ENCODE measurements at regions not wholly inside any gene's neighbourhood (a gene's known extent, or its start where the extent isn't known, plus 50 kb on each side); places are given as distances from the start of the nearest gene placed in this dataset.

DNA sequence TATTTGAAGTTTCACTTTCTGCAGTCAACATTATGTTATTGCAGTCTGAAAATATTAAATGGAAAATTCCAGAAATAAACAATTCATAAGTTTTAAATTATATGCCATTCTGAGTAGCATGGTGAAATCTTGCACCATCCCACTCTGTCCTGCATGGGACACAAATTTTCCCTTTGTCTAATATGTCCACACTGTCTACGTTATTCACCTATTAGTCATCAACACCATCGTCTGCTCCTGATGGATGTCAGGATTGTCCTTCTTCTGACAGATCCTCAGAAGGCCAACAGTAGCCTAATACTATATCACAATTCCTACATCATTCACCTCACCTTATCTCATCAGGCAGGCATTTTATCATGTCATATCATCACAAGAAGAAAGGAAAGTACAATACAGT is 163.1 kb downstream of the TXNL1 start:
- H3K27me3 ChIP-seq (ENCODE audit: insufficient read depth, insufficient read length), result no peaks in the 10 kb centered on the region
- DNase-seq (ENCODE audit: low read depth, low spot score), result no peak

DNA sequence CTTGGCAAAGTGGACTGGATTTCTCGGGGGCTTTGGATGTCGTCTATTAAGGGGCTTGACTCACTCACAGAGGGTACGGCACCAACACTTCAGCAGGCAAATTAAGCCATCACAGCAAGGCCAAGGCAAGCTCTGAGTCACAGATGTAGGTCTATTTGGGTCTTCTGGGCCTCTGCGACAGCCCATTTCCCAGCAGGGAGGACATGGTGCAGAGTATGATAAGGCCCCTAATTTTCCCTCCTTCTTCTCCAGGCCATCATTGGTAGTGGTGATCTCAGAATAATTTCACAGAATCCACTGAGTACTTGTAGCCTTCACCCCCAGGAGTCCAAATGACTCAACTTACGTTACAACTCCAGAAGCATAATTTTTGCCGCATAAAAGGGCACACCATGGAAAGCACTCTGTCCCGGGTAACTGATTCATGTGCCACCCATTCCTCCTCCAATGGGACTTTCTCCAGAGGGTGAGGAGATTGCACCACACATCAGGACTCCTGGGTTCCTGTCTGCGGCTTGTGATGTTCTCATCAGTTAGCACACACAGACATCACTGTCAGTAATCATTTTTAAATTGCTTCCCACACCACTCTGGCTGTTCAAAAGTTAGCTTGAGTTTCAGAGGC is 164.9 kb downstream of the TXNL1 start:
- H3K9me3 ChIP-seq (ENCODE audit: insufficient read depth, low read length), result no peaks in the 10 kb centered on the region
- no peaks in the 10 kb centered on the region for H3K4me1 ChIP-seq (ENCODE audit: insufficient read depth, insufficient read length)
- no peaks in the 10 kb centered on the region for H3K36me3 ChIP-seq (ENCODE audit: insufficient read depth, insufficient read length, low read length)
- H3K9ac ChIP-seq (ENCODE audit: insufficient read length, low read depth), result no peak overlapping the region
- DNase-seq (ENCODE audit: low read depth, low spot score), result no peak
- no peaks in the 10 kb centered on the region for H3K27me3 ChIP-seq (ENCODE audit: insufficient read depth, insufficient read length)
- no peak overlapping the region for H3K4me3 ChIP-seq (ENCODE audit: insufficient read length, low read depth)
- TF ChIP-seq YY1 (IDR thresholded peaks at IDR 0.05; ENCODE audit: insufficient read depth, insufficient read length) (no peak), ZNF274 (IDR thresholded peaks at IDR 0.05; ENCODE audit: low read depth, low read length) (no peak), SUZ12 (IDR thresholded peaks at IDR 0.05; ENCODE audit: extremely low read depth, insufficient read depth, insufficient read length) (no peak)

More for the DNA sequence above, 163.1 kb downstream of the TXNL1 start:
- H3K4me1 ChIP-seq (ENCODE audit: insufficient read depth, insufficient read length), result no peaks in the 10 kb centered on the region
- H3K9me3 ChIP-seq (ENCODE audit: insufficient read depth, low read length), result no peaks in the 10 kb centered on the region
- TF ChIP-seq SUZ12 (IDR thresholded peaks at IDR 0.05; ENCODE audit: extremely low read depth, insufficient read depth, insufficient read length) (no peak), ZNF274 (IDR thresholded peaks at IDR 0.05; ENCODE audit: low read depth, low read length) (no peak), YY1 (IDR thresholded peaks at IDR 0.05; ENCODE audit: insufficient read depth, insufficient read length) (no peak)
- H3K4me3 ChIP-seq (ENCODE audit: insufficient read length, low read depth), result no peak overlapping the region
- H3K36me3 ChIP-seq (ENCODE audit: insufficient read depth, insufficient read length, low read length), result no peaks in the 10 kb centered on the region
- no peak overlapping the region for H3K9ac ChIP-seq (ENCODE audit: insufficient read length, low read depth)

- Histone ChIP-seq H3K9ac (ENCODE audit: insufficient read length, low read depth) (no peak overlapping the region), H3K27me3 (ENCODE audit: insufficient read depth, insufficient read length) (no peaks in the 10 kb centered on the region), H3K36me3 (ENCODE audit: insufficient read depth, insufficient read length, low read length) (no peaks in the 10 kb centered on the region), H3K9me3 (ENCODE audit: insufficient read depth, low read length) (peaks cover 9% of the 10 kb centered on the region; the same call in 1 of the 2 replicates), H3K4me1 (ENCODE audit: insufficient read depth, insufficient read length) (no peaks in the 10 kb centered on the region), H3K4me3 (ENCODE audit: insufficient read length, low read depth) (no peak overlapping the region)
- TF ChIP-seq YY1 (IDR thresholded peaks at IDR 0.05; ENCODE audit: insufficient read depth, insufficient read length) (no peak), SUZ12 (IDR thresholded peaks at IDR 0.05; ENCODE audit: extremely low read depth, insufficient read depth, insufficient read length) (no peak), ZNF274 (IDR thresholded peaks at IDR 0.05; ENCODE audit: low read depth, low read length) (no peak)
- no peak for DNase-seq (ENCODE audit: low read depth, low spot score)
These were observed 167.7 kb downstream of the TXNL1 start for GRCh38 chr18:56470406-56471351.

GRCh38 chr18:56469582-56469981 is 168.8 kb downstream of the TXNL1 start:
- DNase-seq (ENCODE audit: low read depth, low spot score), result no peak
- no peak for TF ChIP-seq SUZ12 (IDR thresholded peaks at IDR 0.05; ENCODE audit: extremely low read depth, insufficient read depth, insufficient read length)
- TF ChIP-seq YY1 (IDR thresholded peaks at IDR 0.05; ENCODE audit: insufficient read depth, insufficient read length), result no peak
- no peak for TF ChIP-seq ZNF274 (IDR thresholded peaks at IDR 0.05; ENCODE audit: low read depth, low read length)
- Histone ChIP-seq H3K9me3 (ENCODE audit: insufficient read depth, low read length) (peaks cover 20% of the 10 kb centered on the region; the same call in 1 of the 2 replicates), H3K4me3 (ENCODE audit: insufficient read length, low read depth) (no peak overlapping the region), H3K27me3 (ENCODE audit: insufficient read depth, insufficient read length) (no peaks in the 10 kb centered on the region), H3K9ac (ENCODE audit: insufficient read length, low read depth) (no peak overlapping the region), H3K36me3 (ENCODE audit: insufficient read depth, insufficient read length, low read length) (no peaks in the 10 kb centered on the region), H3K4me1 (ENCODE audit: insufficient read depth, insufficient read length) (no peaks in the 10 kb centered on the region)

DNA sequence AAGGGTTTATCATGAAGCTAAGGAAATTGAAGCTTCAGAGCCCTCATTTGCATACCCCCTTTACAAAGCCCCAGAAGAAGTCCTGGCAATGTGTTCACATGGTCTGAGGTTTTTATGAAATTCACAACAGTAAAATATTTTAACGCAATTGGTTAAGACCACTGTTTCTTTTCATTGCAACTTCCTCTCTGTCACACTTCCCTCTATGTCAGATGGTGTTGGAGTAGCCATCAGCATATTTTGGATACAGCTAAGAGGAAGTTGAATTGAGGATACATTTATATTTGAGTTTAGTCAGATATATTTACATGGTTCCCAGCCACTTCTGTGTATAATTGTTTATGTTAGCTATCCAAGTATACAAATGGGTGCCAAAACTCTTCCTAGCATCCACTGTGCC is 170.0 kb downstream of the TXNL1 start:
- Histone ChIP-seq H3K27me3 (ENCODE audit: insufficient read depth, insufficient read length) (no peaks in the 10 kb centered on the region), H3K4me3 (ENCODE audit: insufficient read length, low read depth) (no peak overlapping the region), H3K36me3 (ENCODE audit: insufficient read depth, insufficient read length, low read length) (no peaks in the 10 kb centered on the region), H3K9ac (ENCODE audit: insufficient read length, low read depth) (no peak overlapping the region), H3K9me3 (ENCODE audit: insufficient read depth, low read length) (peaks cover 25% of the 10 kb centered on the region; the same call in 1 of the 2 replicates), H3K4me1 (ENCODE audit: insufficient read depth, insufficient read length) (no peaks in the 10 kb centered on the region)
- no peak for DNase-seq (ENCODE audit: low read depth, low spot score)
- TF ChIP-seq SUZ12 (IDR thresholded peaks at IDR 0.05; ENCODE audit: extremely low read depth, insufficient read depth, insufficient read length) (no peak), YY1 (IDR thresholded peaks at IDR 0.05; ENCODE audit: insufficient read depth, insufficient read length) (no peak)

- Histone ChIP-seq H3K4me1 (ENCODE audit: insufficient read depth, insufficient read length) (no peaks in the 10 kb centered on the region), H3K9ac (ENCODE audit: insufficient read length, low read depth) (no peak overlapping the region), H3K27me3 (ENCODE audit: insufficient read depth, insufficient read length) (no peaks in the 10 kb centered on the region), H3K9me3 (ENCODE audit: insufficient read depth, low read length) (peaks cover 23% of the 10 kb centered on the region; the same call in 1 of the 2 replicates), H3K36me3 (ENCODE audit: insufficient read depth, insufficient read length, low read length) (no peaks in the 10 kb centered on the region), H3K4me3 (ENCODE audit: insufficient read length, low read depth) (no peak overlapping the region)
- DNase-seq (ENCODE audit: low read depth, low spot score), result no peak
- TF ChIP-seq ZNF274 (IDR thresholded peaks at IDR 0.05; ENCODE audit: low read depth, low read length) (no peak), SUZ12 (IDR thresholded peaks at IDR 0.05; ENCODE audit: extremely low read depth, insufficient read depth, insufficient read length) (no peak), YY1 (IDR thresholded peaks at IDR 0.05; ENCODE audit: insufficient read depth, insufficient read length) (no peak)
These were observed 176.1 kb downstream of the TXNL1 start for GRCh38 chr18:56462276-56462675.

DNA sequence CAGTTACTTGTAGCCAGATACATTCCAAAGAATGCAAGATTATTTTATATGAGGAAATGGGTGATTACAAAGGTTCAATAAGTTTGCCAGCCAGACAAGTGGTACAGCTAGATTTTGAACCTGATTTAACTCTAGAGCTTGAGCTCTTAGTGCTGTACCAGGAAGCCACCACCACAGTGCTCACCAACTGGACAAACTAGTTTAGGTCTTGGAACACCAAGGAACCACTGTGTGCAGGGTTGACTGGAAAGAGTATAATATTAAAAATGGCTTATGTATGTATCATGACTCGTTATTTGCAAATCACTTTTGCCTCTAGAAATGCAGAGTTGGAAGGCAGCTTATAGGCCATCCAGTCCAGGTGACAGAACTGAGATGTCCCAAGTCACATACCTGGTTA is 177.2 kb downstream of the TXNL1 start:
- no peaks in the 10 kb centered on the region for H3K27me3 ChIP-seq (ENCODE audit: insufficient read depth, insufficient read length)
- TF ChIP-seq YY1 (IDR thresholded peaks at IDR 0.05; ENCODE audit: insufficient read depth, insufficient read length) (no peak), ZNF274 (IDR thresholded peaks at IDR 0.05; ENCODE audit: low read depth, low read length) (no peak), SUZ12 (IDR thresholded peaks at IDR 0.05; ENCODE audit: extremely low read depth, insufficient read depth, insufficient read length) (no peak)
- no peak for DNase-seq (ENCODE audit: low read depth, low spot score)
- peaks cover 20% of the 10 kb centered on the region; the same call in 1 of the 2 replicates for H3K9me3 ChIP-seq (ENCODE audit: insufficient read depth, low read length)
- no peak overlapping the region for H3K4me3 ChIP-seq (ENCODE audit: insufficient read length, low read depth)
- H3K9ac ChIP-seq (ENCODE audit: insufficient read length, low read depth), result no peak overlapping the region
- H3K36me3 ChIP-seq (ENCODE audit: insufficient read depth, insufficient read length, low read length), result no peaks in the 10 kb centered on the region
- H3K4me1 ChIP-seq (ENCODE audit: insufficient read depth, insufficient read length), result no peaks in the 10 kb centered on the region
